Uterus (tissue), 2 donors: ENCODE measurements at regions not wholly inside any gene's neighbourhood (a gene's known extent, or its start where the extent isn't known, plus 50 kb on each side); places are given as distances from the start of the nearest gene placed in this dataset.

ENCODE experiments used
- CTCF ChIP-seq, 4 experiments: fragments of 200-600 bp in 2 of 4; fragments of 450-650 bp in 2 of 4; sonication (generic) in 2 of 4; IDR thresholded peaks; one replicate each; pipeline ENCODE4 v1.5.1; 2016 to 2019; ENCODE audit warnings: antibody characterized with exemption in 4 of 4, mild to moderate bottlenecking in 2 of 4, moderate library complexity in 1 of 4
- POLR2A ChIP-seq, 2 donors: fragments of 450-650 bp; IDR thresholded peaks; one replicate each; pipeline ENCODE4 v1.6.1; 2016; ENCODE audit warnings: antibody characterized with exemption in 2 of 2, mild to moderate bottlenecking in 1 of 2, moderate library complexity in 1 of 2

- TF ChIP-seq CTCF (IDR thresholded peaks at IDR 0.05), result no peak
- TF ChIP-seq POLR2A (IDR thresholded peaks at IDR 0.05), result no peak
Measured at GRCh38 chr11:29024386-29024785, 916.2 kb downstream of the METTL15 start.
